H9 (cell line): ENCODE measurements at regions not wholly inside any gene's neighbourhood (a gene's known extent, or its start where the extent isn't known, plus 50 kb on each side); places are given as distances from the start of the nearest gene placed in this dataset.

Experiments used
- DNase-seq: peaks from one replicate; pipeline ENCODE4 v3.0.0-alpha.2; 2017
- H2AFZ ChIP-seq: one replicate; pipeline ENCODE4 v1.6.1; 2013; ENCODE audit warnings: mild to moderate bottlenecking, low read length, control low read depth, moderate library complexity
- H2AK5ac ChIP-seq: 2 replicates; pipeline ENCODE4 v1.6.1; 2013; ENCODE audit warnings: low read length, control low read depth, mixed read lengths; ENCODE audit not compliant: insufficient read length
- H2BK120ac ChIP-seq: one replicate; pipeline ENCODE4 v1.6.1; 2013; ENCODE audit warnings: low read depth, mild to moderate bottlenecking, low read length, control low read depth, inconsistent platforms; ENCODE audit not compliant: poor library complexity, severe bottlenecking
- H2BK12ac ChIP-seq: 2 replicates; pipeline ENCODE4 v1.6.1; 2013; ENCODE audit warnings: low read length, control low read depth, mixed read lengths, low read depth; ENCODE audit not compliant: insufficient read length
- H2BK15ac ChIP-seq: 2 replicates; pipeline ENCODE4 v1.6.1; 2013; ENCODE audit warnings: low read depth, low read length, control low read depth
- H2BK20ac ChIP-seq: one replicate; pipeline ENCODE4 v1.6.1; 2013; ENCODE audit warnings: low read depth, mild to moderate bottlenecking, low read length, control low read depth, inconsistent platforms; ENCODE audit not compliant: poor library complexity, severe bottlenecking
- H2BK5ac ChIP-seq: 2 replicates; pipeline ENCODE4 v1.6.1; 2013; ENCODE audit warnings: low read length, control low read depth, mixed read lengths; ENCODE audit not compliant: insufficient read length
- H3K14ac ChIP-seq: 2 replicates; pipeline ENCODE4 v1.6.1; 2013; ENCODE audit warnings: low read length, control low read depth; ENCODE audit not compliant: insufficient read depth
- H3K18ac ChIP-seq: 2 replicates; pipeline ENCODE4 v1.6.1; 2013; ENCODE audit warnings: low read depth, mild to moderate bottlenecking, mixed read lengths, low read length, control low read depth; ENCODE audit not compliant: insufficient read length
- H3K23ac ChIP-seq: 2 replicates; pipeline ENCODE4 v1.6.1; 2013; ENCODE audit warnings: low read length, control low read depth, mixed read lengths, low read depth; ENCODE audit not compliant: insufficient read length
- H3K23me2 ChIP-seq: 2 replicates; pipeline ENCODE4 v1.6.1; 2013; ENCODE audit warnings: low read depth, mild to moderate bottlenecking, mixed read lengths, low read length, control low read depth; ENCODE audit not compliant: insufficient read length, poor library complexity, severe bottlenecking
- H3K27ac ChIP-seq: 2 replicates; pipeline ENCODE4 v1.5.1; 2013; ENCODE audit warnings: low read length, control low read depth, mixed read lengths, low read depth; ENCODE audit not compliant: insufficient read length
- H3K27me3 ChIP-seq: 2 replicates; pipeline ENCODE4 v1.6.1; 2013; ENCODE audit warnings: low read length, control low read depth, inconsistent platforms; ENCODE audit not compliant: insufficient read depth
- H3K4ac ChIP-seq: 2 replicates; pipeline ENCODE4 v1.6.1; 2013; ENCODE audit warnings: low read depth, mild to moderate bottlenecking, control low read depth, inconsistent platforms, low read length, moderate library complexity
- H3K4me1 ChIP-seq: 2 replicates; pipeline ENCODE4 v1.6.1; 2013; ENCODE audit warnings: low read length, control low read depth, inconsistent platforms; ENCODE audit not compliant: insufficient read depth
- H3K4me2 ChIP-seq: 2 replicates; pipeline ENCODE4 v1.6.1; 2013; ENCODE audit warnings: low read length, control low read depth, mixed read lengths; ENCODE audit not compliant: insufficient read length, insufficient read depth
- H3K56ac ChIP-seq: 2 replicates; pipeline ENCODE4 v1.6.1; 2013; ENCODE audit warnings: low read depth, mild to moderate bottlenecking, mixed read lengths, low read length, control low read depth; ENCODE audit not compliant: insufficient read length
- H3K79me1 ChIP-seq: 2 replicates; pipeline ENCODE4 v1.6.1; 2013; ENCODE audit warnings: low read depth, mild to moderate bottlenecking, moderate library complexity, low read length, control low read depth, inconsistent platforms; ENCODE audit not compliant: insufficient read depth, poor library complexity, severe bottlenecking
- H3K79me2 ChIP-seq: 2 replicates; pipeline ENCODE4 v1.6.1; 2013; ENCODE audit warnings: low read length, control low read depth, inconsistent platforms; ENCODE audit not compliant: insufficient read depth
- H3K9ac ChIP-seq: 2 replicates; pipeline ENCODE4 v1.6.1; 2013; ENCODE audit warnings: low read length, control low read depth, mixed read lengths; ENCODE audit not compliant: insufficient read length; ENCODE audit errors: extremely low read depth
- H3K9me3 ChIP-seq: one replicate; pipeline ENCODE4 v1.6.1; 2013; ENCODE audit warnings: low read depth, low read length, inconsistent platforms; ENCODE audit not compliant: control insufficient read depth
- H3T11ph ChIP-seq: one replicate; pipeline ENCODE4 v1.6.1; 2013; ENCODE audit warnings: mild to moderate bottlenecking, low read length, control low read depth, inconsistent platforms
- H4K20me1 ChIP-seq: one replicate; pipeline ENCODE4 v1.6.1; 2013; ENCODE audit not compliant: control insufficient read depth, insufficient read length, insufficient read depth
- H4K5ac ChIP-seq: 2 replicates; pipeline ENCODE4 v1.6.1; 2013; ENCODE audit warnings: low read depth, mild to moderate bottlenecking, mixed read lengths, low read length, control low read depth; ENCODE audit not compliant: insufficient read length
- H4K8ac ChIP-seq: replicated peaks from 2 replicates; pipeline ENCODE4 v1.6.1; 2013; ENCODE audit warnings: low read length, control low read depth, mixed read lengths, low read depth; ENCODE audit not compliant: insufficient read length
- H4K91ac ChIP-seq: 2 replicates; pipeline ENCODE4 v1.6.1; 2013; ENCODE audit warnings: low read depth, mild to moderate bottlenecking, moderate library complexity, mixed read lengths, low read length, control low read depth; ENCODE audit not compliant: insufficient read length
- H3K27ac Mint-ChIP-seq, 3 experiments: 2 replicates in 2 of 3; 3 replicates in 1 of 3; pipeline ENCODE4 v1.8.0; 2020 to 2021; ENCODE audit warnings: mixed read lengths in 3 of 3, mild to moderate bottlenecking in 1 of 3, moderate library complexity in 1 of 3
- H3K27me3 Mint-ChIP-seq: 2 replicates; pipeline ENCODE4 v1.8.0; 2021; ENCODE audit warnings: low read depth, mild to moderate bottlenecking, moderate library complexity, mixed read lengths
- H3K36me3 Mint-ChIP-seq, 3 experiments: 2 replicates in 2 of 3; 3 replicates in 1 of 3; pipeline ENCODE4 v1.8.0; 2020 to 2021; ENCODE audit warnings: low read depth in 3 of 3, mixed read lengths in 3 of 3; ENCODE audit not compliant: insufficient read depth in 1 of 3
- H3K4me1 Mint-ChIP-seq, 2 experiments: 2 replicates each; pipeline ENCODE4 v1.8.0; 2020; ENCODE audit warnings: mixed read lengths in 2 of 2
- H3K4me3 Mint-ChIP-seq, 2 experiments: 2 replicates in 1 of 2; 3 replicates in 1 of 2; pipeline ENCODE4 v1.8.0; 2020 to 2021; ENCODE audit warnings: mild to moderate bottlenecking in 2 of 2, mixed read lengths in 2 of 2, moderate library complexity in 1 of 2
- H3K9me3 Mint-ChIP-seq, 2 experiments: 2 replicates in 1 of 2; 3 replicates in 1 of 2; pipeline ENCODE4 v1.8.0; 2020; ENCODE audit warnings: mild to moderate bottlenecking in 2 of 2, mixed read lengths in 2 of 2, moderate library complexity in 1 of 2
- CTCF ChIP-seq: fragments of 200-600 bp; sonication (generic); conservative IDR thresholded peaks from 3 replicates; pipeline ENCODE4 v1.8.0; 2021; ENCODE audit warnings: antibody characterized with exemption, mild to moderate bottlenecking

- H3K27me3 Mint-ChIP-seq = no peaks in the 10 kb centered on the region
- no peak overlapping the region for H4K5ac ChIP-seq
- no peak overlapping the region for H3K4me2 ChIP-seq
- H3K4ac ChIP-seq = no peak overlapping the region
- H4K91ac ChIP-seq = no peak overlapping the region
- no peaks in the 10 kb centered on the region for H4K20me1 ChIP-seq
- H2BK12ac ChIP-seq = no peak overlapping the region
- no peak overlapping the region for H3T11ph ChIP-seq
- no peak for DNase-seq
- H2BK15ac ChIP-seq = no peak overlapping the region
- no peak overlapping the region for H2BK120ac ChIP-seq
- no peaks in the 10 kb centered on the region for H3K9me3 ChIP-seq
- H3K23me2 ChIP-seq = no peaks in the 10 kb centered on the region
- no peak overlapping the region for H3K56ac ChIP-seq
- H3K27ac ChIP-seq = no peak overlapping the region
- no peak overlapping the region for H2AK5ac ChIP-seq
- H2BK5ac ChIP-seq = no peak overlapping the region
- no peaks in the 10 kb centered on the region for H3K27me3 ChIP-seq
- no peak overlapping the region for H3K4me3 Mint-ChIP-seq
- no peak overlapping the region for H3K23ac ChIP-seq
- no peaks in the 10 kb centered on the region for H3K9me3 Mint-ChIP-seq
- TF ChIP-seq CTCF = no peak
- no peak overlapping the region for H4K8ac ChIP-seq
- no peaks in the 10 kb centered on the region for H3K4me1 Mint-ChIP-seq
- no peaks in the 10 kb centered on the region for H3K36me3 Mint-ChIP-seq
- H3K79me2 ChIP-seq = no peaks in the 10 kb centered on the region
- H3K9ac ChIP-seq = no peak overlapping the region
- H3K14ac ChIP-seq = no peak overlapping the region
- H2AFZ ChIP-seq = no peak overlapping the region
- no peak overlapping the region for H3K27ac Mint-ChIP-seq
- no peak overlapping the region for H3K18ac ChIP-seq
- no peak overlapping the region for H2BK20ac ChIP-seq
- H3K4me1 ChIP-seq = no peaks in the 10 kb centered on the region
- H3K79me1 ChIP-seq = no peaks in the 10 kb centered on the region
Measured at GRCh38 chr7:118684796-118685195, 460.3 kb downstream of the ANKRD7 start.
